Activated CD4-positive, alpha-beta T cell treated with anti-CD3 and anti-CD28 coated beads, Interleukin-10, Interleukin-2, amounts not matched to agents 100 ng/mL and 50 ng/mL, durations not matched to agents 16 hours and 8 hours (primary cell): ENCODE measurements at regions not wholly inside any gene's neighbourhood (a gene's known extent, or its start where the extent isn't known, plus 50 kb on each side); places are given as distances from the start of the nearest gene placed in this dataset.
"Not testable (repeated sequence)": the region's sequence is repeated elsewhere in the genome, so short reads cannot be mapped to it uniquely, and the experiment has no call there.

Experiments used
- DNase-seq: peaks from one replicate; pipeline ENCODE4 v3.0.0-alpha.2; 2020

- no peak for DNase-seq
Observed at GRCh38 chr6:144633886-144634285, 348.8 kb downstream of the UTRN start.

GRCh38 chr6:144634371-144634770 is 349.2 kb downstream of the UTRN start:
- DNase-seq = no peak

GRCh38 chr6:144635051-144635450 is 349.9 kb downstream of the UTRN start:
- no peak for DNase-seq

GRCh38 chr6:144636025-144636424 is 350.9 kb downstream of the UTRN start:
- not testable (repeated sequence) for DNase-seq

- DNase-seq = no peak
Observed at GRCh38 chr6:144637541-144637940, 352.4 kb downstream of the UTRN start.

GRCh38 chr6:144639654-144640053 is 354.5 kb downstream of the UTRN start:
- no peak for DNase-seq

GRCh38 chr6:144641286-144641685 is 356.2 kb downstream of the UTRN start:
- DNase-seq = no peak

- no peak for DNase-seq
Observed at GRCh38 chr6:144644776-144645175, 359.6 kb downstream of the UTRN start.

GRCh38 chr6:144646093-144647056 is 361.2 kb downstream of the UTRN start:
- no peak for DNase-seq

GRCh38 chr6:144647406-144647964 is 362.4 kb downstream of the UTRN start:
- no peak for DNase-seq

- DNase-seq = no peak
Observed at GRCh38 chr6:144647971-144648651, 363.0 kb downstream of the UTRN start.

GRCh38 chr6:144649085-144649484 is 363.9 kb downstream of the UTRN start:
- no peak for DNase-seq

- DNase-seq = no peak
Observed at GRCh38 chr6:144651234-144651633, 366.1 kb downstream of the UTRN start.

GRCh38 chr6:144652292-144652891 is 367.3 kb downstream of the UTRN start:
- DNase-seq = no peak

- DNase-seq = peak; percentile 43
Observed at GRCh38 chr6:144653885-144654505, 368.9 kb downstream of the UTRN start.

- no peak for DNase-seq
Observed at GRCh38 chr6:144654506-144654905, 369.4 kb downstream of the UTRN start.

GRCh38 chr6:144655376-144655775 is 370.2 kb downstream of the UTRN start:
- DNase-seq = peak; percentile 15

- DNase-seq = no peak
Observed at GRCh38 chr6:144657691-144658090, 372.6 kb downstream of the UTRN start.

- peak; percentile 25 for DNase-seq
Observed at GRCh38 chr6:144659202-144660182, 374.4 kb downstream of the UTRN start.

GRCh38 chr6:144660561-144661115 is 375.5 kb downstream of the UTRN start:
- DNase-seq = no peak

- DNase-seq = no peak
Observed at GRCh38 chr6:144661116-144661806, 376.1 kb downstream of the UTRN start.
